AG09309 (cell line): ENCODE measurements at regions not wholly inside any gene's neighbourhood (a gene's known extent, or its start where the extent isn't known, plus 50 kb on each side); places are given as distances from the start of the nearest gene placed in this dataset.

Experiments
- DNase-seq: peaks from one replicate; pipeline ENCODE4 v3.0.0-alpha.2; 2010; ENCODE audit warnings: low read depth
- H3K4me3 ChIP-seq: 2 replicates; pipeline ENCODE4 v1.5.1; 2011; ENCODE audit warnings: mild to moderate bottlenecking, low read depth, low read length, moderate library complexity; ENCODE audit not compliant: control insufficient read depth
- TF ChIP-seq, protein P1 (sequence below): IDR thresholded peaks from 2 replicates; pipeline ENCODE4 v1.5.1; 2011; ENCODE audit warnings: mild to moderate bottlenecking, low read depth, low read length, inconsistent platforms; ENCODE audit not compliant: insufficient read depth, control insufficient read depth; ENCODE audit errors: missing control alignments

DNA sequence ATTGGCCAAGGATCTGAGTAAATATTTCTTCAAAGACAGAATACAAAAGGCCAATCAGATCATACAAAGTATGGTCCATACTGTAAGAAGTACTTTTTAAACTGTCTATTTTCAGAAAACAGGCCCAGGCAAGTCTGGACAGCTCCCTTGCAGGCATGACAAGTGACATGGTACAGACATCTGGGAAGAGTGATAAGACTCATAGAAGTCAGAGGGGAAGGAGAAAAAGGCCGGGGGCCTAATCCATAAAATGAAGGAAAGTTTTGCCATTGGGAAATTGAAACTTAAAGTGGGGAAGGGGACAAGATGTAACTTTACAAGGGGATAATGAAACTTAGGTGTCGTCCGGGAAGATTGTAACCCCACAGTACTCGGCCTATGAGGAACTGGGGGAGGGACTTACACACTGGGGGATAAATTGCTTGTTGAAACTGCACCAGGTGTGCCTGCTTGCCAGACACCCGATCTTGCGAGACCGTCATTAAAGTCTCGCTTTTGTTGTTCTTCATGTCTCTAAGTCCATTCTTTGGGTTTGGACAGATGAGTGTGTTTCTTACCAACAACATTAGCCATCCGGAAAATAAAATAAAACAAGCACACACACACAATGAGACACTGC is 684.0 kb downstream of the CDH11 start:
- no peak overlapping the region for H3K4me3 ChIP-seq
- no peak for DNase-seq
- TF ChIP-seq, protein P1, sequence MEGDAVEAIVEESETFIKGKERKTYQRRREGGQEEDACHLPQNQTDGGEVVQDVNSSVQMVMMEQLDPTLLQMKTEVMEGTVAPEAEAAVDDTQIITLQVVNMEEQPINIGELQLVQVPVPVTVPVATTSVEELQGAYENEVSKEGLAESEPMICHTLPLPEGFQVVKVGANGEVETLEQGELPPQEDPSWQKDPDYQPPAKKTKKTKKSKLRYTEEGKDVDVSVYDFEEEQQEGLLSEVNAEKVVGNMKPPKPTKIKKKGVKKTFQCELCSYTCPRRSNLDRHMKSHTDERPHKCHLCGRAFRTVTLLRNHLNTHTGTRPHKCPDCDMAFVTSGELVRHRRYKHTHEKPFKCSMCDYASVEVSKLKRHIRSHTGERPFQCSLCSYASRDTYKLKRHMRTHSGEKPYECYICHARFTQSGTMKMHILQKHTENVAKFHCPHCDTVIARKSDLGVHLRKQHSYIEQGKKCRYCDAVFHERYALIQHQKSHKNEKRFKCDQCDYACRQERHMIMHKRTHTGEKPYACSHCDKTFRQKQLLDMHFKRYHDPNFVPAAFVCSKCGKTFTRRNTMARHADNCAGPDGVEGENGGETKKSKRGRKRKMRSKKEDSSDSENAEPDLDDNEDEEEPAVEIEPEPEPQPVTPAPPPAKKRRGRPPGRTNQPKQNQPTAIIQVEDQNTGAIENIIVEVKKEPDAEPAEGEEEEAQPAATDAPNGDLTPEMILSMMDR = no peak

DNA sequence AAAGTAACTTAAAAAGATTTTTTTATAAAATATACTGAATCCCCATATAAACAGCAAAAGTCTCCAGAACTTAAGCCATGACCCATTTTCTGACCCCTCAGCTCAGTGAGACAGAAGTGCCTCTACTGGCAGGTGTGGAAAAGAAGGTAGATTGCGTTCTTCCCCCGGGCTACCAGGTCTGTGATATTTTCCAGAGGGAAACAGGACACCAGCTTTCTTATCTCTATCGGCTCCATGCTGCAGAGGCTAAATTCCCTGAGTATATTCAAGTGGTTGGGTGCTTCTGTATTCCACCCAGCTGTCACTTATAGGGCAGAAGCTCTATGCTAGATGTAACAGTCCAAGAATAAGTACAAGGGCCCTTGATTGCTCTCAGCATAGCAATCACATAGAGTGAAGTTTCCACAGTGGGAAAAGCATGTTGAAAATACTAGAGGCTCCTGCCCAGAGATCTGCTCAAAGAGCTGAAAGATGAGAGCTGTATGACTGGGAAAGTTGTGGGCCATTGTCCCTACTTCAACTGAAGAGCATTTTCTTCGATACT is 687.3 kb downstream of the CDH11 start:
- TF ChIP-seq, protein P1 = no peak
- no peak overlapping the region for H3K4me3 ChIP-seq
- no peak for DNase-seq

DNA sequence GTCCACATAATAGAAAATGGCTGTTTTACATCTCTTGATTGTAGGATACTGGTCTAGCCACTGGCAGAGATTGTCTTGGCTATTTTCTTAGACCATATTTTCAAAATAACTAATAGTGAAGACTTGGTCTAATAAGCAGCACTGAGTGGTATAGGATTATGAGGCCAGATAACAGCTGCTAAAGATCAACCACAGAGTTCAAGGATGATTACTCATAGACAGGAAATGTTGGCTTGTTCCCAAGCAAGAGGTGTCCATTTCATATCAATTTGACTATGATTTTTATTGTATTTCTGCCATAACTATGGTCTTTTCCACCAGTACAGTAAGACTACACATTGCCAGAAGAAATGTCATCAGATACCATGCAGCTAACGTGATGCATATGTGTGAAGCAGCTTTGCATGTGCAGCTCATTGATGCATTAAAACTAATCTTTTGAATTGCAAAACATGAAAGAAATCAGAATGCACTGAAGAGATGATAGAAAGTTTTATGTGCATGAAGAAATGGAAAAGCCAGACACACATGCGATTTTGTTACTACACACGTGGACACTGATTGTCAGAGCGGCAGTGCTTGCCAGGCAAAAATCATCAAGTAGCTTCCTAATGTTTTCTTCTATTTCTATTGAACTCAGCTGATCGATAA is 693.3 kb downstream of the CDH11 start:
- no peak overlapping the region for H3K4me3 ChIP-seq
- TF ChIP-seq, protein P1 = no peak
- peak; percentile 40 for DNase-seq

DNA sequence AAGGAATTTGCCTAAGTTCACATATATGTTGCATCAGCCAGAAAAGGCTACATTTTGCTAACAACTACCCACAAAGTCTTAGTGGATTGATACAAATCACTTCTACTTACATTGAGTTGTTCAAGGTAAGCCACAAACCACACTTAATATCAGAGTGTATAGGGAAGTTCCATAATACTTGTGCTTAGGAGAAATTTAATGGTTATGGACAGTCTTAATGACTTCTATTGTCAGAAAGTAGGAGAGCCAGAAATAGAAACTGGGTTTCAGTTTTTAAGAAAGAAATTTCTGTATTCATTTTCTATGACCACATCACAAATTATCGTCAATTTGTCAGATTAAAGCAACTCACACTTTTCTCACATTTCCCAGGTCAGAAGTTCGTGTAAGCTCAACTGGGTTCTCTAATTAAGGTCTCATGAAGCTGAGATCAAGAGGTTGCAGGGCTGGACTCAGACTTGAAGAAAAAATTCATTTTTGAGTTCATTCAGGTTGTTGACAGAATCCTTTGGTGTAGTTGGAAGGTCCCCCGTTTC is 695.7 kb downstream of the CDH11 start:
- TF ChIP-seq, protein P1 = no peak
- H3K4me3 ChIP-seq = no peak overlapping the region
- no peak for DNase-seq

DNA sequence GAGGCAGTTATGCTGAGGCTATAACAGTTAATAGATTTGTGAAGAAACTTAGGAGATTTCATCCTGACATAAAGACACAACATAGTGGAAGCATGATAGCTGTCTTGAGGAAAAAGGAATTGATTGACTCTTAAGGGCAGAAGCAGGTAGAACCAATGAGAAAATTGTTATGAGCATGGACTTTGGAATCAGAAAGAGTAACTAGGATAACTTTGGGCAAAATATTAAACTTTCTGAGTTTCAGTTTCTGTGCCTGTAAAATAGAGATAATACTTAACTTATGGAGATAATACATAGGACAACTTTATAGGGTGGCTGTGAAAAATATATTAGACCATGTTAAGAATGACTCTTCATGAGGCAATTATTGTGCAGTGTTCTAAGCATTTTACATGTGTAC is 696.5 kb downstream of the CDH11 start:
- DNase-seq = no peak
- TF ChIP-seq, protein P1 = no peak
- no peak overlapping the region for H3K4me3 ChIP-seq

DNA sequence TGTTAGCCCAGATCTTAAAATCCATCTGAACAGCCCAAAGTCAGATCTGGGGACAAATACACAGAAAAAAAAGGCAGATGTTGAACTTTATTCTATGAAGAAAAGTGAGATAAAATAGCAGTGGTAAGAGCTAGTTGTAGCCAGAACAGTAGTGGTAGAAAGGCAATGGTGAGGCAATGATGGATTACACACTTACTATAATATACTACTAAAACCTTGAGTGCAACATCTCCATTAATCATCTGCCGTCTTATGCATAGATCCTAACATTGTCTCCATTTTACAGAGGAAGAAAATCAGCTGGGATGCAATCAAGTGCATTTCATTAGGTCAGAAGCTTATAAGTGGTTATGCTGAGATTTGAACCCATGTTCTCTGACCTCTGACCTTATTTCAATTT is 699.6 kb downstream of the CDH11 start:
- no peak overlapping the region for H3K4me3 ChIP-seq
- TF ChIP-seq, protein P1 = no peak
- no peak for DNase-seq
